Skeletal muscle cell (primary cell): ENCODE measurements at regions not wholly inside any gene's neighbourhood (a gene's known extent, or its start where the extent isn't known, plus 50 kb on each side); places are given as distances from the start of the nearest gene placed in this dataset.
"Not testable (repeated sequence)": the region's sequence is repeated elsewhere in the genome, so short reads cannot be mapped to it uniquely, and the experiment has no call there.

Source experiments
- DNase-seq: peaks from one replicate; pipeline ENCODE4 v3.0.0-alpha.2; 2010; ENCODE audit warnings: low read depth
- H3K4me3 ChIP-seq: 2 replicates; pipeline ENCODE4 v1.5.1; 2011; ENCODE audit warnings: low read depth, mild to moderate bottlenecking, control low read depth, low read length, moderate library complexity

GRCh38 chr16:29130901-29131851 lies 146.3 kb downstream of the LAT start:
- H3K4me3 ChIP-seq, DNase-seq: not testable (repeated sequence)

GRCh38 chr16:29130131-29130711 lies 145.4 kb downstream of the LAT start:
- not testable (repeated sequence) for H3K4me3 ChIP-seq, DNase-seq

GRCh38 chr16:29129458-29130038 lies 144.7 kb downstream of the LAT start:
- H3K4me3 ChIP-seq, DNase-seq: not testable (repeated sequence)

GRCh38 chr16:29128732-29129457 lies 144.0 kb downstream of the LAT start:
- DNase-seq, H3K4me3 ChIP-seq: not testable (repeated sequence)

- DNase-seq, H3K4me3 ChIP-seq: not testable (repeated sequence)
These were observed 143.1 kb downstream of the LAT start for GRCh38 chr16:29127806-29128420.

- H3K4me3 ChIP-seq, result no peak overlapping the region
- no peak for DNase-seq
These were observed 141.8 kb downstream of the LAT start for GRCh38 chr16:29126616-29127015.

GRCh38 chr16:29126057-29126494 lies 141.2 kb downstream of the LAT start:
- H3K4me3 ChIP-seq, result no peak overlapping the region
- DNase-seq, result no peak

- DNase-seq, result no peak
- no peak overlapping the region for H3K4me3 ChIP-seq
These were observed 140.0 kb downstream of the LAT start for GRCh38 chr16:29124828-29125227.

GRCh38 chr16:29124162-29124561 lies 139.3 kb downstream of the LAT start:
- DNase-seq, H3K4me3 ChIP-seq: not testable (repeated sequence)

- not testable (repeated sequence) for H3K4me3 ChIP-seq, DNase-seq
These were observed 135.8 kb downstream of the LAT start for GRCh38 chr16:29120680-29121079.

- not testable (repeated sequence) for DNase-seq, H3K4me3 ChIP-seq
These were observed 133.6 kb downstream of the LAT start for GRCh38 chr16:29118301-29118957.

- no peak for DNase-seq
- no peak overlapping the region for H3K4me3 ChIP-seq
These were observed 132.8 kb downstream of the LAT start for GRCh38 chr16:29117631-29118030.

- no peak overlapping the region for H3K4me3 ChIP-seq
- DNase-seq, result no peak
These were observed 132.1 kb downstream of the LAT start for GRCh38 chr16:29116980-29117379.

- DNase-seq, H3K4me3 ChIP-seq: not testable (repeated sequence)
These were observed 131.4 kb downstream of the LAT start for GRCh38 chr16:29116207-29116606.

- DNase-seq, H3K4me3 ChIP-seq: not testable (repeated sequence)
These were observed 130.9 kb downstream of the LAT start for GRCh38 chr16:29115802-29116141.

- H3K4me3 ChIP-seq, DNase-seq: not testable (repeated sequence)
These were observed 130.3 kb downstream of the LAT start for GRCh38 chr16:29114989-29115801.

GRCh38 chr16:29114574-29114973 lies 129.7 kb downstream of the LAT start:
- no peak overlapping the region for H3K4me3 ChIP-seq
- no peak for DNase-seq

- not testable (repeated sequence) for DNase-seq, H3K4me3 ChIP-seq
These were observed 128.6 kb downstream of the LAT start for GRCh38 chr16:29113446-29113845.
